IMR-90 (cell line): ENCODE measurements at regions not wholly inside any gene's neighbourhood (a gene's known extent, or its start where the extent isn't known, plus 50 kb on each side); places are given as distances from the start of the nearest gene placed in this dataset.

Experiments
- ATAC-seq: fragments of 200-7000 bp; cut with Tn5 transposase; 2 replicates; pipeline ENCODE4 v1.9.1; 2020; ENCODE audit warnings: low read depth, mild to moderate bottlenecking, moderate library complexity
- BruUV-seq: library from RNA; stranded (reverse); fragments of 400-500 nt; replicated peaks from 2 replicates; lab custom pipeline; 2021; lab: Mats Ljungman, UMichigan
- CTCF ChIA-PET: fragments of 300-600 bp; formaldehyde crosslinking; extraction: SDS; loops from one replicate; lab custom pipeline; 2021; ENCODE audit warnings: antibody characterized with exemption; lab: Yijun Ruan, JAX
- POLR2A ChIA-PET: fragments of 300-600 bp; sonication (Branson Sonifier 250); formaldehyde crosslinking; loops from one replicate; lab custom pipeline; 2022; ENCODE audit warnings: antibody characterized with exemption; ENCODE audit not compliant: unreplicated experiment; lab: Charles Lee
- DNase-seq: peaks from one replicate; pipeline ENCODE4 v3.0.0; 2013
- H2AFZ ChIP-seq: replicated peaks from 2 replicates; pipeline ENCODE3; 2013; ENCODE audit warnings: low read length, mild to moderate bottlenecking; ENCODE audit not compliant: poor library complexity
- H2AK5ac ChIP-seq: 2 replicates; pipeline ENCODE4 v1.6.1; 2013; ENCODE audit warnings: low read depth, low read length, inconsistent platforms
- H2AK9ac ChIP-seq: replicated peaks from 2 replicates; pipeline ENCODE3; 2013; ENCODE audit warnings: mild to moderate bottlenecking, low read depth, low read length, moderate library complexity; ENCODE audit not compliant: poor library complexity
- H2BK120ac ChIP-seq: 2 replicates; pipeline ENCODE4 v1.6.1; 2013; ENCODE audit warnings: low read depth, low read length, inconsistent platforms
- H2BK15ac ChIP-seq: 3 replicates; pipeline ENCODE4 v1.6.1; 2013; ENCODE audit warnings: low read depth, low read length, inconsistent platforms
- H2BK20ac ChIP-seq: 2 replicates; pipeline ENCODE4 v1.6.1; 2013; ENCODE audit warnings: low read depth, mild to moderate bottlenecking, inconsistent platforms, low read length, moderate library complexity
- H2BK5ac ChIP-seq: 2 replicates; pipeline ENCODE4 v1.6.1; 2013; ENCODE audit warnings: mild to moderate bottlenecking, low read depth, low read length, inconsistent platforms; ENCODE audit not compliant: poor library complexity, severe bottlenecking
- H3K14ac ChIP-seq: replicated peaks from 2 replicates; pipeline ENCODE4 v1.6.1; 2013; ENCODE audit warnings: low read depth, low read length, inconsistent platforms
- H3K18ac ChIP-seq: 2 replicates; pipeline ENCODE4 v1.6.1; 2013; ENCODE audit warnings: low read depth, low read length, control low read depth
- H3K23ac ChIP-seq: 2 replicates; pipeline ENCODE4 v1.6.1; 2013; ENCODE audit warnings: low read depth, low read length, inconsistent platforms
- H3K27ac ChIP-seq: 2 replicates; pipeline ENCODE4 v1.5.1; 2013; ENCODE audit warnings: mild to moderate bottlenecking, control low read depth, low read length; ENCODE audit not compliant: insufficient read depth
- H3K27me3 ChIP-seq: 2 replicates; pipeline ENCODE4 v1.6.1; 2013; ENCODE audit warnings: low read length; ENCODE audit not compliant: control insufficient read depth, insufficient read depth
- H3K36me3 ChIP-seq: 2 replicates; pipeline ENCODE4 v1.6.1; 2013; ENCODE audit warnings: low read length, mixed read lengths; ENCODE audit not compliant: control insufficient read depth, insufficient read depth
- H3K4ac ChIP-seq: 2 replicates; pipeline ENCODE4 v1.6.1; 2013; ENCODE audit warnings: low read depth, low read length, inconsistent platforms
- H3K4me1 ChIP-seq: 2 replicates; pipeline ENCODE4 v1.6.1; 2013; ENCODE audit warnings: low read length, mixed read lengths; ENCODE audit not compliant: control insufficient read depth, insufficient read depth
- H3K4me2 ChIP-seq: 2 replicates; pipeline ENCODE4 v1.6.1; 2013; ENCODE audit warnings: low read depth, mild to moderate bottlenecking, control low read depth, low read length, moderate library complexity
- H3K4me3 ChIP-seq: 2 replicates; pipeline ENCODE4 v1.5.1; 2013; ENCODE audit warnings: low read depth, mild to moderate bottlenecking, control low read depth, low read length, moderate library complexity; ENCODE audit not compliant: insufficient read depth
- H3K56ac ChIP-seq: 2 replicates; pipeline ENCODE4 v1.6.1; 2013; ENCODE audit warnings: low read length, inconsistent platforms; ENCODE audit not compliant: insufficient read depth; ENCODE audit errors: extremely low read depth
- H3K79me1 ChIP-seq, 2 experiments: 2 replicates each; pipeline ENCODE4 v1.6.1; 2013; ENCODE audit warnings: low read length in 2 of 2, inconsistent platforms in 1 of 2, low read depth in 1 of 2
- H3K9ac ChIP-seq: 2 replicates; pipeline ENCODE4 v1.6.1; 2013; ENCODE audit warnings: low read depth, low read length, control low read depth
- H3K9me1 ChIP-seq: 2 replicates; pipeline ENCODE4 v1.6.1; 2013; ENCODE audit warnings: low read length, inconsistent platforms; ENCODE audit not compliant: insufficient read depth
- H3K9me3 ChIP-seq: 2 replicates; pipeline ENCODE4 v1.6.1; 2013; ENCODE audit warnings: low read length; ENCODE audit not compliant: control insufficient read depth, insufficient read depth
- H4K20me1 ChIP-seq: 2 replicates; pipeline ENCODE4 v1.6.1; 2013; ENCODE audit warnings: low read length, inconsistent platforms; ENCODE audit not compliant: insufficient read depth
- H4K5ac ChIP-seq: 2 replicates; pipeline ENCODE4 v1.6.1; 2013; ENCODE audit warnings: mild to moderate bottlenecking, low read depth, low read length, control low read depth
- H4K8ac ChIP-seq, 2 experiments: 2 replicates each; pipeline ENCODE4 v1.6.1; 2013; ENCODE audit warnings: low read depth in 2 of 2, low read length in 2 of 2, control low read depth in 1 of 2, inconsistent platforms in 1 of 2
- H4K91ac ChIP-seq: 2 replicates; pipeline ENCODE4 v1.6.1; 2013; ENCODE audit warnings: low read depth, low read length, inconsistent platforms; ENCODE audit not compliant: insufficient read depth
- CEBPB ChIP-seq: IDR thresholded peaks from 2 replicates; pipeline ENCODE4 v1.6.1; 2012; ENCODE audit warnings: low read depth, low read length, improper control_type of control experiment
- MAFK ChIP-seq: IDR thresholded peaks from 2 replicates; pipeline ENCODE4 v1.6.1; 2012; ENCODE audit warnings: low read depth, low read length, improper control_type of control experiment
- POLR2A ChIP-seq: IDR thresholded peaks from 2 replicates; pipeline ENCODE4 v1.6.1; 2012; ENCODE audit warnings: mild to moderate bottlenecking, low read depth, low read length
- RFX5 ChIP-seq: IDR thresholded peaks from 2 replicates; pipeline ENCODE4 v1.8.0; 2012; ENCODE audit warnings: low read depth, mild to moderate bottlenecking, low read length, moderate library complexity
- WGBS, 2 experiments: methylation state at CpG; one replicate each; pipeline versions ENCODE4 v1.1.5 to v1.1.7; 2013; ENCODE audit warnings: missing lambda C conversion rate in 2 of 2; ENCODE audit not compliant: insufficient read length in 1 of 2; ENCODE audit errors: extremely low coverage in 2 of 2; 5-methylcytosine and 5-hydroxymethylcytosine counted together
- dilution Hi-C: fragments of 300-500 bp; cut with HindIII; formaldehyde crosslinking; loops from one replicate; pipeline ENCODE4 v1.14.3; 2018; ENCODE audit warnings: low sequenced_read_pairs; ENCODE audit not compliant: unreplicated experiment
- in situ Hi-C: fragments of 300-500 bp; cut with MboI; formaldehyde crosslinking; loops from 3 replicates; pipeline ENCODE4 v1.14.3; 2019; ENCODE audit warnings: low sequenced_read_pairs, inconsistent platforms, mixed read lengths
- intact Hi-C: fragments of 100-400 bp; cut with micrococcal nuclease; formaldehyde crosslinking; loops from 2 replicates; pipeline ENCODE4 v1.10.0; 2022

DNA sequence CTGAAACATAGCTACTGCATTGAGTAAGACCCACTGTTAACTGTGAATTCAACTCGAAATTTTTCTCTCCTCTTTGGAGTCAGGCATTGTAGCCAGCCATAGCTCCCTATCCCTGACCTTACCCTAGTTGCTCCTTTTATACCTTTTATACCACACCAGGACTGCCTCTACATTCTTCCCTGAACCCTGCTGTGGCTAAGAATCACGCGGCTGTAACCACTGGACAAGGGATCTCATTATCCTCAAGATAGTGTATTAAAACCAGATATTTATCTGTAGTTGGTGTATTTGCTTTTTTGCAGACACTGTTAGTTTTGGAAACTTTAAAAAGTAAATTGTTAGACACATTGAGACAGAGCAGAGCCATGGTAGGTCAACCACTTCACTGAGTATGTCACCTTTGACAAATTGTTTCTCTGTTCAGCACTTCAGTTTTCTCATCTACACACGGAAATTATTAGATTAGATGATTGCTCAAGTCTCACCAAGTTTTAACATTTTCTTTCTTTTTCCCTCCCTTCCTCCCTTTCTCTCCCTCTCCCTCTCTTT, 136.5 kb upstream of the PRNP start:
- peaks cover 5% of the 10 kb centered on the region; the same call in 1 of the 2 replicates for H3K9me3 ChIP-seq
- DNase-seq (no peak), ATAC-seq (no peak)
- no peak overlapping the region for H3K56ac ChIP-seq
- 0 out of 4 replicates have a peak, but pooled peaks cover 0 to 5% of the 10 kb centered on the region in 2 experiments for H3K79me1 ChIP-seq
- peak overlapping the region; percentile 74; the same call in 1 of the 2 replicates for H3K4ac ChIP-seq
- no TSS peak for BruUV-seq
- no peak overlapping the region for H3K4me3 ChIP-seq
- peak overlapping the region; percentile 53 for H3K14ac ChIP-seq
- in situ Hi-C loops: no loop called here
- peak overlapping the region; percentile 91 for H2BK120ac ChIP-seq
- no peak overlapping the region for H3K27ac ChIP-seq
- no peaks in the 10 kb centered on the region for H4K20me1 ChIP-seq
- H3K9me1 ChIP-seq: peaks cover 10% of the 10 kb centered on the region
- H3K4me1 ChIP-seq: peaks cover 17% of the 10 kb centered on the region
- H2BK15ac ChIP-seq: peak overlapping the region; percentile 69
- H4K91ac ChIP-seq: 0 out of 2 replicates have a peak overlapping the region, but pooled peaks have one; percentile 12
- no peak overlapping the region for H3K9ac ChIP-seq
- H3K4me2 ChIP-seq: no peak overlapping the region
- no peak overlapping the region for H2AK9ac ChIP-seq
- H2BK5ac ChIP-seq: no peak overlapping the region
- WGBS, 2 experiments: 88% methylated on average over 1 of the region's 4 CpGs; no CpG with 5 or more reads in 1 of the 2 experiments
- H2BK20ac ChIP-seq: peak overlapping the region; percentile 88; the same call in 1 of the 2 replicates
- H2AK5ac ChIP-seq: peak overlapping the region; percentile 57; the same call in 1 of the 2 replicates
- peak overlapping the region in 1 of 2 experiments; percentile 26; a peak in 1 of 4 replicates for H4K8ac ChIP-seq
- ChIA-PET CTCF (interaction anchor here (0.9 kb wide), 1 partner anchor 11 kb away, joined by 3 read pairs; no protein-coding TSS in a partner anchor), POLR2A (no interaction called here)
- H3K27me3 ChIP-seq: no peaks in the 10 kb centered on the region
- no peaks in the 10 kb centered on the region for H3K36me3 ChIP-seq
- no peak for TF ChIP-seq POLR2A
- TF ChIP-seq RFX5: no peak
- TF ChIP-seq CEBPB: no peak
- no peak for TF ChIP-seq MAFK
- H3K18ac ChIP-seq: peak overlapping the region; percentile 3; the same call in 1 of the 2 replicates
- peak overlapping the region; percentile 2; the same call in 1 of the 2 replicates for H3K23ac ChIP-seq
- H4K5ac ChIP-seq: no peak overlapping the region
- H2AFZ ChIP-seq: peak overlapping the region; percentile 9
- dilution Hi-C loops: no loop called here
- intact Hi-C loops: no loop called here
